Skeletal muscle tissue (tissue), 3 donors: ENCODE measurements at regions not wholly inside any gene's neighbourhood (a gene's known extent, or its start where the extent isn't known, plus 50 kb on each side); places are given as distances from the start of the nearest gene placed in this dataset.
"Not testable (repeated sequence)": the region's sequence is repeated elsewhere in the genome, so short reads cannot be mapped to it uniquely, and the experiment has no call there.

Source experiments
- H3K27ac ChIP-seq: one replicate; pipeline ENCODE4 v1.7.0; 2013; ENCODE audit warnings: mild to moderate bottlenecking, low read depth, low read length, inconsistent platforms
- H3K27me3 ChIP-seq, 3 donors: one replicate each; pipeline ENCODE4 v1.7.0; 2013; ENCODE audit warnings: low read length in 3 of 3; ENCODE audit not compliant: control insufficient read depth in 3 of 3, insufficient read depth in 3 of 3
- H3K36me3 ChIP-seq, 3 donors: one replicate each; pipeline ENCODE4 v1.7.0; 2013; ENCODE audit warnings: low read length in 3 of 3; ENCODE audit not compliant: control insufficient read depth in 3 of 3, insufficient read depth in 3 of 3
- H3K4me1 ChIP-seq, 3 donors: one replicate each; pipeline ENCODE4 v1.7.0; 2013; ENCODE audit warnings: low read length in 3 of 3, mild to moderate bottlenecking in 3 of 3; ENCODE audit not compliant: control insufficient read depth in 3 of 3, insufficient read depth in 3 of 3
- H3K4me3 ChIP-seq, 3 donors: one replicate each; pipeline ENCODE4 v1.7.0; 2013; ENCODE audit warnings: low read length in 3 of 3
- H3K9ac ChIP-seq, 3 donors: one replicate each; pipeline ENCODE4 v1.7.0; 2013; ENCODE audit warnings: low read length in 3 of 3, mild to moderate bottlenecking in 3 of 3, moderate library complexity in 2 of 3, low read depth in 1 of 3
- H3K9me3 ChIP-seq, 3 donors: one replicate each; pipeline ENCODE4 v1.7.0; 2013; ENCODE audit warnings: low read length in 3 of 3; ENCODE audit not compliant: control insufficient read depth in 3 of 3
- donor health status: Osteomylitis.

- no peak overlapping the region for H3K27ac ChIP-seq
These were observed 253.8 kb downstream of the BCAT1 start for GRCh38 chr12:24695103-24695502.

DNA sequence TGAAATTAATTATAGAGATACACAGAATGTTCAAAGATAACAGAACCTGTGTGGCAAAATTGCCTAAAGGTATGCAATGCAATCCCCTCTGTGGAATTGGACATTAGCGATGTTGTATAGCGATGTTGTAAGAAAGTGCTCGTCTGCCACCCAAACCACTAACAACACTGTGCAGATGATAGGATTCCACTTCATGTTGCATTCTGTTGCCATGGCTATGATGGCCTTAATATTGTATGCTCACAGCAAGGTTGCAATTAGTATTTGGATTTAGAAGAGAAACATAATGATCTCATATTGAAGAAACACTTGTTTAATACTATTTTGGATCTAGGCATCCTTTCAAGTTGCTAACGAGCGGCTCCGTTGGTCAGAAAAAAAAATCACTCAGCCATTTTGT lies 260.3 kb downstream of the BCAT1 start:
- no peaks in the 10 kb centered on the region for H3K4me1 ChIP-seq
- H3K9me3 ChIP-seq: no peaks in the 10 kb centered on the region
- H3K27me3 ChIP-seq: no peaks in the 10 kb centered on the region
- H3K36me3 ChIP-seq: no peaks in the 10 kb centered on the region
- H3K9ac ChIP-seq: no peak overlapping the region
- H3K27ac ChIP-seq: no peak overlapping the region
- no peak overlapping the region for H3K4me3 ChIP-seq

More at GRCh38 chr12:24695103-24695502, 253.8 kb downstream of the BCAT1 start:
- Histone ChIP-seq H3K9me3 (no peaks in the 10 kb centered on the region), H3K27me3 (no peaks in the 10 kb centered on the region), H3K4me1 (no peaks in the 10 kb centered on the region), H3K4me3 (no peak overlapping the region), H3K36me3 (no peaks in the 10 kb centered on the region), H3K9ac (no peak overlapping the region)

DNA sequence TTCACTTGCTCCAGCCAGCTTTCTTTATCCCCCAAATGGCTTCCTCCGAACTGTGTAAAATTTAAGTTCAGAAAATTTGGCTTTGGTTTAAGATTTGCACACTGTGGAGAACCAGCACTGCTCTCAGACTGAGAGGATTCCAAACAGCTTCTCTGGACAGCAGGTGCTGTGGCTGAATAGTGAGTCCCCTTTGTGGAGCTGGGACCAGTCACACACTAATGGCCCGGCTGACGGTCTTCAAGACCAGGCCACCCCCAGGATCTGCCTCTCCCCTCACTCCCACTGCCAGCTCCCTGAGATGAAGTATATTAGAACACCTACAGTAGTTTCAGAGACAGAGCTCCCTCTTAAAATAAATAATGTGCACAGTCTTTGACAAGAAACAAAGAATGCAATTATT lies 267.3 kb downstream of the BCAT1 start:
- no peak overlapping the region for H3K4me3 ChIP-seq
- H3K27me3 ChIP-seq: no peaks in the 10 kb centered on the region
- H3K4me1 ChIP-seq: no peaks in the 10 kb centered on the region
- no peaks in the 10 kb centered on the region for H3K36me3 ChIP-seq
- no peaks in the 10 kb centered on the region for H3K9me3 ChIP-seq
- no peak overlapping the region for H3K27ac ChIP-seq
- H3K9ac ChIP-seq: no peak overlapping the region

- H3K27ac ChIP-seq: no peak overlapping the region
- no peak overlapping the region for H3K9ac ChIP-seq
- no peaks in the 10 kb centered on the region for H3K4me1 ChIP-seq
- H3K36me3 ChIP-seq: no peaks in the 10 kb centered on the region
- no peaks in the 10 kb centered on the region for H3K9me3 ChIP-seq
- H3K27me3 ChIP-seq: no peaks in the 10 kb centered on the region
- no peak overlapping the region for H3K4me3 ChIP-seq
These were observed 269.8 kb downstream of the BCAT1 start for GRCh38 chr12:24679126-24679525.

GRCh38 chr12:24678436-24678835 lies 270.5 kb downstream of the BCAT1 start:
- H3K27me3 ChIP-seq: no peaks in the 10 kb centered on the region

DNA sequence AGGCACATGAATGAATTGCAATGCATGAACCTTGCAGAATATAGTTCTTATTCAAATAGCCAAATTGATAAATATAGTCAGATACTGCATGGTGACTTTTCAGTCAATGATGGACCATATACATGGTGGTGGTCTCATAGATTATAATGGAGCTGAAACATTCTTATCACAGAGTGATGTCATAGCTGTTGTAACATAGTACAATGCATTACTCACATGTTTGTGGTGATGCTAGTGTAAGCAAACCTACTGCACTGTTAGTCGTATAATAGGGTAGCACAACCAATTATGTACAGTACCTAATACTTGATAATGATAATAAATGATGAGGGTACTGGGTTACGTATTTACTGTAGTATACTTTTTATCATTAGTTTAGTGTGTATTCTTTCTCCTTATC lies 280.3 kb downstream of the BCAT1 start:
- Histone ChIP-seq H3K27ac (no peak overlapping the region), H3K9ac (no peak overlapping the region), H3K4me3 (no peak overlapping the region), H3K4me1 (no peaks in the 10 kb centered on the region), H3K27me3 (no peaks in the 10 kb centered on the region), H3K36me3 (no peaks in the 10 kb centered on the region), H3K9me3 (peaks cover 0 to 4% (median 0%) of the 10 kb centered on the region in 3 donors)

More at GRCh38 chr12:24678436-24678835, 270.5 kb downstream of the BCAT1 start:
- no peaks in the 10 kb centered on the region for H3K4me1 ChIP-seq
- H3K27ac ChIP-seq: no peak overlapping the region
- no peaks in the 10 kb centered on the region for H3K9me3 ChIP-seq
- H3K9ac ChIP-seq: no peak overlapping the region
- H3K4me3 ChIP-seq: no peak overlapping the region
- H3K36me3 ChIP-seq: no peaks in the 10 kb centered on the region

DNA sequence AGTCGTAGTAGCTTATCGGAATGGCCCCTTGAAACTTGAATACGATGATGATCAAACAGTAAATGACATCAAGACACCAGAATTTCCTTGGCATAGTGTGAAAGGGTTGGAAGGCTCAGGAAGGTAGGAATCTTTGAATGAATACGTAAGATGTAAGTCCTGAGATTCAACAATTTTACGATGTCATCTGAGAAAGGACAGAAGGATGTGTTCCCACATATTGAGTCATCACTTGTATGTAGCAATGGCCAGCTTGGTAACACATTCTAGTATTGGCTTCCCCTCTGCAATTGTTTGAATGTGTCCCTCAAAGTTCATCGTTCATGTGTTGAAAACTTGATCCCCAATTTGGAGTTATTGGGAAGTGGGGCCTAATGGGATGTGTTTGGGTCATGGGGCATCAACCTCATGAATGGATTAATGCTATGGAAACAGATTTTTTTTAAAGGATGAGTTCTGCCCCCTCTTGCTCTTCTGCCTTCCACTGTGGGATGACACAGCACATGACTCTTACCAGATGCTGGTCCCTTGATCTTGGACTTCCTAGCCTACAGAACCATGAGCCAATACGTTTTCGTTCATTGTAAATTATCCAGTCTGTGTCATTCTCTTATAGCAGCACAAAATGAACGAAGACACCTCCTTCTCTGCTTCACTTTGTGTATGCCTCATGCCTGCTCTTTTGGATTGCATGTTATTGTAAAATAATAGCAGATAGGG lies 284.6 kb downstream of the BCAT1 start:
- H3K9ac ChIP-seq: no peak overlapping the region
- no peaks in the 10 kb centered on the region for H3K36me3 ChIP-seq
- no peak overlapping the region for H3K4me3 ChIP-seq
- H3K27ac ChIP-seq: no peak overlapping the region
- H3K9me3 ChIP-seq: no peaks in the 10 kb centered on the region
- H3K4me1 ChIP-seq: no peaks in the 10 kb centered on the region
- no peaks in the 10 kb centered on the region for H3K27me3 ChIP-seq

DNA sequence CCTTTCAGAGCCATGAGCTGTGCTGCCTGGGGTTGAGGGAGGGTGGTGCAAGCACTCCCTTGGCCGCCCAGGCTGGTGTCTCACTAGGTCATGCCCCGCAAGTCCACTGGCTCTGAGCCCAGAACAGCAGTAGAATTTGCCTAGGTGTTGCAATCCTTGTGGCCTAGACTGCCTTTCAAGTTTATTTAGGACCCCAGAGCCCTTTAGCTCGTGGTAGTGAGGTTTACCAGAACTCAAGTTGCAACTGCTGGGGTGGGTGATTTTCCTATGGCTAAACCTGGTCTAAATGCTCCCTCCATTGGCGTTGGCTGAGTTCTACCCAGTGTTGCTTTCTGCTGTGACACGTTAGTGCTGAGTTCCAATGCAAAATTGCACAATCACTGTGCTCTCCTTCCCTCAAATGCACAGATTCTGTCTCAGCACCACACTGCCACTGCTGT lies 287.2 kb downstream of the BCAT1 start:
- no peak overlapping the region for H3K4me3 ChIP-seq

DNA sequence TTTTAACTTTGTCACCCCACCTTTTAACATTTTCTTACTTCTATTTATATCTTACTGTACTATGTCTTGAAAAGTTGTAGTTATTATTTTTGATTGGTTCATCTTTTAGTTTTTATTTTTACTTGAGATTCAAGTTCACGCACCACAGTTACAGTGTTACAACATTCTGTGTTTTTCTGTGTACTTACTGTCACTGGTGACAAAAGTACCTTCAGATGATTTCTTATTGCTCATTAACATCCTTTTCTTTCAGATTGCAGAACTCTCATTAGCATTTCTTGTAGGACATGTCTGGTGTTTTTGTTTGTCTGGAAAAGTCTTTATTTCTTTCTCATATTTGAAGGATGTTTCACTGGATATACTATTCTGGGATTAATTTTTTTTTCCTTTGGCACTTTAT lies 289.9 kb downstream of the BCAT1 start:
- Histone ChIP-seq H3K4me1 (no peaks in the 10 kb centered on the region), H3K27me3 (no peaks in the 10 kb centered on the region), H3K4me3 (no peak overlapping the region), H3K36me3 (no peaks in the 10 kb centered on the region), H3K27ac (no peak overlapping the region), H3K9me3 (no peaks in the 10 kb centered on the region), H3K9ac (no peak overlapping the region)

More for the DNA sequence above, 287.2 kb downstream of the BCAT1 start:
- no peak overlapping the region for H3K9ac ChIP-seq
- H3K9me3 ChIP-seq: no peaks in the 10 kb centered on the region
- no peak overlapping the region for H3K27ac ChIP-seq
- no peaks in the 10 kb centered on the region for H3K36me3 ChIP-seq
- no peaks in the 10 kb centered on the region for H3K27me3 ChIP-seq
- no peaks in the 10 kb centered on the region for H3K4me1 ChIP-seq

DNA sequence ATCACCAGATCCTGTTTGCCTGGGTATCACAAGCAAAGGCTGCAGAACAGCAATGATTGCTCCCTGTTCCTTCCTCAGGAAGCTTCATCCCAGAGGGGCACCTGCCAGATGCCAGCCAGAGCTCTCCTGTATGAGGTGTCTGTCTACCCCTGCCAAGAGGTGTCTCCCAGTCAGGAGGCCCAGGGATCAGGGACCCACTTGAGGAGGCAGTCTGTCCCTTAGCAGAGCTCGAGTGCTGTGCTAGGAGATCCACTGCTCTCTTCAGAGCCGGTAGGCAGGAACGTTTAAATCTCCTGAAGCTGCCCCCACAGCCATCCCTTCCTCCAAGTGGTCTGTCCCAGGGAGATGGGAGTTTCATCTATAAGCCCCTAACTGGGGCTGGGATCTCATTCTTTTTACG lies 294.6 kb downstream of the BCAT1 start:
- not testable (repeated sequence) for H3K9me3 ChIP-seq, H3K27me3 ChIP-seq, H3K9ac ChIP-seq, H3K4me1 ChIP-seq, H3K27ac ChIP-seq, H3K4me3 ChIP-seq, H3K36me3 ChIP-seq
